DOHH2 (cell line): ENCODE measurements at regions not wholly inside any gene's neighbourhood (a gene's known extent, or its start where the extent isn't known, plus 50 kb on each side); places are given as distances from the start of the nearest gene placed in this dataset.

Source experiments
- H3F3A ChIP-seq: fragments of 200-600 bp; sonication (generic), shearing (Covaris generic); 2 replicates; pipeline ENCODE4 v1.6.0; 2016; ENCODE audit warnings: antibody characterized with exemption, mild to moderate bottlenecking; ENCODE audit not compliant: control insufficient read depth, insufficient read depth
- H3K27ac ChIP-seq: fragments of 200-600 bp; sonication (generic); 2 replicates; pipeline ENCODE4 v1.5.1; 2014; ENCODE audit warnings: low read depth, mild to moderate bottlenecking, low read length, moderate library complexity
- H3K27me3 ChIP-seq: fragments of 200-600 bp; sonication (generic); 2 replicates; pipeline ENCODE4 v1.6.1; 2014; ENCODE audit warnings: mild to moderate bottlenecking, low read length, mixed read lengths; ENCODE audit not compliant: control insufficient read depth
- H3K36me3 ChIP-seq: fragments of 200-600 bp; sonication (generic); 2 replicates; pipeline ENCODE4 v1.6.1; 2014; ENCODE audit warnings: mild to moderate bottlenecking, low read length, moderate library complexity, mixed read lengths; ENCODE audit not compliant: control insufficient read depth
- H3K4me1 ChIP-seq: fragments of 200-600 bp; sonication (generic); 2 replicates; pipeline ENCODE4 v1.6.1; 2014; ENCODE audit warnings: mild to moderate bottlenecking, low read length, mixed read lengths; ENCODE audit not compliant: control insufficient read depth
- H3K4me2 ChIP-seq: fragments of 200-600 bp; sonication (generic); 2 replicates; pipeline ENCODE4 v1.6.0; 2014; ENCODE audit warnings: mild to moderate bottlenecking, low read length, moderate library complexity
- H3K4me3 ChIP-seq: fragments of 200-600 bp; sonication (generic); 2 replicates; pipeline ENCODE4 v1.5.1; 2014; ENCODE audit warnings: mild to moderate bottlenecking, low read length, mixed read lengths
- H3K79me2 ChIP-seq: fragments of 200-600 bp; sonication (generic); 2 replicates; pipeline ENCODE4 v1.6.1; 2014; ENCODE audit warnings: mild to moderate bottlenecking, low read length, mixed read lengths; ENCODE audit not compliant: control insufficient read depth
- H3K9me2 ChIP-seq: fragments of 200-600 bp; sonication (generic); replicated peaks from 2 replicates; pipeline ENCODE4 v1.6.1; 2014; ENCODE audit warnings: mild to moderate bottlenecking, low read length, mixed read lengths; ENCODE audit not compliant: control insufficient read depth
- H3K9me3 ChIP-seq: fragments of 200-600 bp; sonication (generic); 2 replicates; pipeline ENCODE4 v1.6.1; 2014; ENCODE audit warnings: antibody characterized with exemption, low read length, mixed read lengths; ENCODE audit not compliant: control insufficient read depth, insufficient read depth
- H4K20me1 ChIP-seq: fragments of 200-600 bp; sonication (generic); 2 replicates; pipeline ENCODE4 v1.6.0; 2014; ENCODE audit warnings: low read depth, mild to moderate bottlenecking, antibody characterized with exemption, low read length, moderate library complexity; ENCODE audit not compliant: control insufficient read depth, insufficient read depth
- CTCF ChIP-seq: fragments of 200-600 bp; sonication (generic); IDR thresholded peaks from one replicate; pipeline ENCODE4 v1.5.1; 2014; ENCODE audit warnings: antibody characterized with exemption, mild to moderate bottlenecking, low read depth, low read length; ENCODE audit not compliant: poor library complexity, severe bottlenecking
- EZH2phosphoT487 ChIP-seq: fragments of 200-600 bp; sonication (generic); IDR thresholded peaks from 2 replicates; pipeline ENCODE4 v1.6.1; 2017; ENCODE audit warnings: borderline replicate concordance, mild to moderate bottlenecking, antibody characterized with exemption, low read length, moderate library complexity, mixed read lengths

GRCh38 chr4:1477045-1477840 is 71.0 kb upstream of the NKX1-1 start:
- Histone ChIP-seq H3K4me2 (no peak overlapping the region), H3K4me3 (no peak overlapping the region), H3F3A (no peaks in the 10 kb centered on the region), H3K36me3 (no peaks in the 10 kb centered on the region), H3K79me2 (no peaks in the 10 kb centered on the region), H4K20me1 (no peaks in the 10 kb centered on the region), H3K9me3 (no peaks in the 10 kb centered on the region), H3K27ac (no peak overlapping the region), H3K9me2 (no peaks in the 10 kb centered on the region), H3K4me1 (no peaks in the 10 kb centered on the region), H3K27me3 (no peaks in the 10 kb centered on the region)
- TF ChIP-seq CTCF (no peak), EZH2phosphoT487 (no peak)

- no peaks in the 10 kb centered on the region; the same call in 1 of the 2 replicates for H3K9me3 ChIP-seq
- H3K27ac ChIP-seq = no peak overlapping the region
- H3K9me2 ChIP-seq = no peaks in the 10 kb centered on the region
- H3K36me3 ChIP-seq = no peaks in the 10 kb centered on the region
- no peaks in the 10 kb centered on the region for H3K79me2 ChIP-seq
- H4K20me1 ChIP-seq = no peaks in the 10 kb centered on the region
- no peak overlapping the region for H3K4me2 ChIP-seq
- no peaks in the 10 kb centered on the region for H3K27me3 ChIP-seq
- no peaks in the 10 kb centered on the region for H3K4me1 ChIP-seq
- no peaks in the 10 kb centered on the region for H3F3A ChIP-seq
- H3K4me3 ChIP-seq = no peak overlapping the region
- TF ChIP-seq EZH2phosphoT487 (no peak), CTCF (no peak)
These were observed 69.9 kb upstream of the NKX1-1 start for GRCh38 chr4:1476140-1476513.

- Histone ChIP-seq H3K27ac (no peak overlapping the region), H3K4me1 (no peaks in the 10 kb centered on the region), H3K9me2 (no peaks in the 10 kb centered on the region), H3F3A (no peaks in the 10 kb centered on the region), H3K36me3 (no peaks in the 10 kb centered on the region), H3K9me3 (peaks cover 3% of the 10 kb centered on the region; the same call in 1 of the 2 replicates), H3K4me2 (no peak overlapping the region), H3K4me3 (no peak overlapping the region), H3K79me2 (no peaks in the 10 kb centered on the region), H3K27me3 (no peaks in the 10 kb centered on the region), H4K20me1 (no peaks in the 10 kb centered on the region)
- TF ChIP-seq CTCF = no peak
- TF ChIP-seq EZH2phosphoT487 = no peak
These were observed 69.3 kb upstream of the NKX1-1 start for GRCh38 chr4:1475277-1476139.
